C4-2B (cell line): ENCODE measurements at regions not wholly inside any gene's neighbourhood (a gene's known extent, or its start where the extent isn't known, plus 50 kb on each side); places are given as distances from the start of the nearest gene placed in this dataset.
"Not testable (repeated sequence)": the region's sequence is repeated elsewhere in the genome, so short reads cannot be mapped to it uniquely, and the experiment has no call there.

ENCODE experiments used
- CTCF ChIP-seq: fragments of 450-650 bp; conservative IDR thresholded peaks from 2 replicates; pipeline ENCODE4 v1.5.1; 2017; ENCODE audit warnings: mild to moderate bottlenecking
- ZFX ChIP-seq: fragments of 450-650 bp; IDR thresholded peaks from 2 replicates; pipeline ENCODE4 v1.6.1; 2017

- TF ChIP-seq CTCF, ZFX: not testable (repeated sequence)
Measured at GRCh38 chr7:56348311-56348710, 232.1 kb upstream of the NUPR2 start.
